ENCODE measurements at regions not wholly inside any gene's neighbourhood (a gene's known extent, or its start where the extent isn't known, plus 50 kb on each side); places are given as distances from the start of the nearest gene placed in this dataset.

- no peak for DNase-seq (ENCODE audit: low read depth, low spot score)
- Histone ChIP-seq H3K9me3 (ENCODE audit: control insufficient read depth, low read depth, low read length) (no peaks in the 10 kb centered on the region), H4K20me1 (ENCODE audit: control insufficient read depth, extremely low read depth, insufficient read depth, low read length) (no peaks in the 10 kb centered on the region), H3K27ac (ENCODE audit: control insufficient read depth, insufficient read depth, low read length) (no peak overlapping the region), H3K79me2 (ENCODE audit: control insufficient read depth, insufficient read depth, low read length) (no peaks in the 10 kb centered on the region), H3K4me1 (ENCODE audit: control insufficient read depth, extremely low read depth, insufficient read depth, low read length) (no peaks in the 10 kb centered on the region), H2AFZ (ENCODE audit: control insufficient read depth, low read length) (no peak overlapping the region), H3K36me3 (ENCODE audit: control insufficient read depth in 2 of 2, extremely low read depth in 1 of 2, insufficient read depth in 2 of 2, low read length in 2 of 2) (no peaks in the 10 kb centered on the region), H3K4me2 (ENCODE audit: control insufficient read depth, extremely low read depth, insufficient read depth, low read depth, low read length) (no peak overlapping the region), H3K4me3 (ENCODE audit: control insufficient read depth in 2 of 3, extremely low read depth in 1 of 3, insufficient read depth in 2 of 3, low read depth in 1 of 3, low read length in 3 of 3) (no peak overlapping the region), H3K9me1 (ENCODE audit: control insufficient read depth, extremely low read depth, insufficient read depth, low read length) (no peaks in the 10 kb centered on the region), H3K9ac (ENCODE audit: control insufficient read depth, extremely low read depth, insufficient read depth, low read length) (no peak overlapping the region), H3K27me3 (ENCODE audit: control insufficient read depth, extremely low read depth, insufficient read depth, low read length) (no peaks in the 10 kb centered on the region)
- dilution Hi-C loops (cut with MboI; ENCODE audit: extremely low pct_ligation_motif_present, low sequenced_read_pairs) = no loop called here
- TF ChIP-seq CTCF (optimal IDR thresholded peaks at IDR 0.05 in 1 of 3, IDR thresholded peaks at IDR 0.05 in 1 of 3, conservative IDR thresholded peaks at IDR 0.05 in 1 of 3; ENCODE audit: extremely low read depth in 1 of 3, insufficient read depth in 2 of 3, low read length in 3 of 3) (no peak), EZH2 (IDR thresholded peaks at IDR 0.05; ENCODE audit: low read length) (no peak)
- FAIRE-seq = no peak
Observed at GRCh38 chr2:17000184-17000482, 334.5 kb upstream of the CYRIA start.

GRCh38 chr2:16999347-17000183, 333.9 kb upstream of the CYRIA start:
- no peak overlapping the region for H3K9ac ChIP-seq (ENCODE audit: control insufficient read depth, extremely low read depth, insufficient read depth, low read length)
- H3K9me3 ChIP-seq (ENCODE audit: control insufficient read depth, low read depth, low read length) = no peaks in the 10 kb centered on the region
- no peaks in the 10 kb centered on the region for H3K79me2 ChIP-seq (ENCODE audit: control insufficient read depth, insufficient read depth, low read length)
- H3K9me1 ChIP-seq (ENCODE audit: control insufficient read depth, extremely low read depth, insufficient read depth, low read length) = no peaks in the 10 kb centered on the region
- no peak for TF ChIP-seq EZH2 (IDR thresholded peaks at IDR 0.05; ENCODE audit: low read length)
- TF ChIP-seq CTCF (optimal IDR thresholded peaks at IDR 0.05 in 1 of 3, IDR thresholded peaks at IDR 0.05 in 1 of 3, conservative IDR thresholded peaks at IDR 0.05 in 1 of 3; ENCODE audit: extremely low read depth in 1 of 3, insufficient read depth in 2 of 3, low read length in 3 of 3) = no peak
- H4K20me1 ChIP-seq (ENCODE audit: control insufficient read depth, extremely low read depth, insufficient read depth, low read length) = no peaks in the 10 kb centered on the region
- dilution Hi-C loops (cut with MboI; ENCODE audit: extremely low pct_ligation_motif_present, low sequenced_read_pairs) = no loop called here
- no peak for FAIRE-seq
- H3K4me1 ChIP-seq (ENCODE audit: control insufficient read depth, extremely low read depth, insufficient read depth, low read length) = no peaks in the 10 kb centered on the region
- no peak overlapping the region for H3K4me2 ChIP-seq (ENCODE audit: control insufficient read depth, extremely low read depth, insufficient read depth, low read depth, low read length)
- no peaks in the 10 kb centered on the region for H3K36me3 ChIP-seq (ENCODE audit: control insufficient read depth in 2 of 2, extremely low read depth in 1 of 2, insufficient read depth in 2 of 2, low read length in 2 of 2)
- no peak overlapping the region for H3K4me3 ChIP-seq (ENCODE audit: control insufficient read depth in 2 of 3, extremely low read depth in 1 of 3, insufficient read depth in 2 of 3, low read depth in 1 of 3, low read length in 3 of 3)
- H3K27me3 ChIP-seq (ENCODE audit: control insufficient read depth, extremely low read depth, insufficient read depth, low read length) = no peaks in the 10 kb centered on the region
- H3K27ac ChIP-seq (ENCODE audit: control insufficient read depth, insufficient read depth, low read length) = no peak overlapping the region
- H2AFZ ChIP-seq (ENCODE audit: control insufficient read depth, low read length) = no peak overlapping the region
- DNase-seq (ENCODE audit: low read depth, low spot score) = no peak
